Activated naive CD8-positive, alpha-beta T cell treated with anti-CD3 and anti-CD28 coated beads for 36 hours (primary cell): ENCODE measurements at regions not wholly inside any gene's neighbourhood (a gene's known extent, or its start where the extent isn't known, plus 50 kb on each side); places are given as distances from the start of the nearest gene placed in this dataset.
"Not testable (repeated sequence)": the region's sequence is repeated elsewhere in the genome, so short reads cannot be mapped to it uniquely, and the experiment has no call there.

Experiments
- DNase-seq: peaks from one replicate; pipeline ENCODE4 v3.0.0; 2021
- H3K27ac Mint-ChIP-seq: one replicate; pipeline ENCODE4 v1.8.0; 2022; ENCODE audit warnings: mild to moderate bottlenecking, moderate library complexity, mixed read lengths
- H3K27me3 Mint-ChIP-seq: one replicate; pipeline ENCODE4 v1.8.0; 2022; ENCODE audit warnings: mild to moderate bottlenecking, mixed read lengths
- H3K36me3 Mint-ChIP-seq: one replicate; pipeline ENCODE4 v1.8.0; 2021; ENCODE audit warnings: mild to moderate bottlenecking, mixed read lengths
- H3K4me1 Mint-ChIP-seq: one replicate; pipeline ENCODE4 v1.8.0; 2021; ENCODE audit warnings: mixed read lengths
- H3K4me3 Mint-ChIP-seq: one replicate; pipeline ENCODE4 v1.8.0; 2022; ENCODE audit warnings: mild to moderate bottlenecking, moderate library complexity, mixed read lengths
- H3K9me3 Mint-ChIP-seq: one replicate; pipeline ENCODE4 v1.8.0; 2022; ENCODE audit warnings: mixed read lengths

- H3K36me3 Mint-ChIP-seq, H3K4me3 Mint-ChIP-seq, H3K4me1 Mint-ChIP-seq, DNase-seq, H3K27ac Mint-ChIP-seq: not testable (repeated sequence)
- Mint-ChIP-seq H3K9me3 (peaks cover 31% of the 10 kb centered on the region), H3K27me3 (peaks cover 27% of the 10 kb centered on the region)
Observed at GRCh38 chr7:97234494-97234893, 117.0 kb downstream of the SDHAF3 start.

GRCh38 chr7:97246317-97246716 lies 128.8 kb downstream of the SDHAF3 start:
- DNase-seq: no peak
- no peaks in the 10 kb centered on the region for H3K36me3 Mint-ChIP-seq
- H3K9me3 Mint-ChIP-seq: peaks cover 13% of the 10 kb centered on the region
- no peak overlapping the region for H3K27ac Mint-ChIP-seq
- H3K27me3 Mint-ChIP-seq: no peaks in the 10 kb centered on the region
- no peak overlapping the region for H3K4me3 Mint-ChIP-seq
- H3K4me1 Mint-ChIP-seq: no peaks in the 10 kb centered on the region

GRCh38 chr7:97258187-97258586 lies 140.7 kb downstream of the SDHAF3 start:
- DNase-seq, H3K4me1 Mint-ChIP-seq, H3K27me3 Mint-ChIP-seq, H3K27ac Mint-ChIP-seq, H3K4me3 Mint-ChIP-seq, H3K36me3 Mint-ChIP-seq: not testable (repeated sequence)
- H3K9me3 Mint-ChIP-seq: peaks cover 12% of the 10 kb centered on the region

GRCh38 chr7:97269741-97270140 lies 152.2 kb downstream of the SDHAF3 start:
- DNase-seq: no peak
- Mint-ChIP-seq H3K36me3 (no peaks in the 10 kb centered on the region), H3K27me3 (no peaks in the 10 kb centered on the region), H3K9me3 (no peaks in the 10 kb centered on the region), H3K4me3 (no peak overlapping the region), H3K27ac (no peak overlapping the region), H3K4me1 (no peaks in the 10 kb centered on the region)

- Mint-ChIP-seq H3K36me3 (no peaks in the 10 kb centered on the region), H3K4me1 (no peaks in the 10 kb centered on the region), H3K4me3 (no peak overlapping the region), H3K9me3 (no peaks in the 10 kb centered on the region), H3K27me3 (no peaks in the 10 kb centered on the region), H3K27ac (no peak overlapping the region)
- DNase-seq: no peak
Observed at GRCh38 chr7:97270280-97270679, 152.8 kb downstream of the SDHAF3 start.

- Mint-ChIP-seq H3K27me3 (no peaks in the 10 kb centered on the region), H3K4me1 (no peaks in the 10 kb centered on the region), H3K27ac (no peak overlapping the region), H3K4me3 (no peak overlapping the region), H3K9me3 (no peaks in the 10 kb centered on the region), H3K36me3 (no peaks in the 10 kb centered on the region)
- no peak for DNase-seq
Observed at GRCh38 chr7:97271619-97272018, 154.1 kb downstream of the SDHAF3 start.

- no peak for DNase-seq
- no peaks in the 10 kb centered on the region for H3K4me1 Mint-ChIP-seq
- H3K27me3 Mint-ChIP-seq: peaks cover 4% of the 10 kb centered on the region
- no peaks in the 10 kb centered on the region for H3K9me3 Mint-ChIP-seq
- no peak overlapping the region for H3K27ac Mint-ChIP-seq
- H3K4me3 Mint-ChIP-seq: no peak overlapping the region
- H3K36me3 Mint-ChIP-seq: no peaks in the 10 kb centered on the region
Observed at GRCh38 chr7:97272237-97272975, 154.9 kb downstream of the SDHAF3 start.

- no peak overlapping the region for H3K4me3 Mint-ChIP-seq
- H3K27ac Mint-ChIP-seq: no peak overlapping the region
- no peaks in the 10 kb centered on the region for H3K9me3 Mint-ChIP-seq
- no peaks in the 10 kb centered on the region for H3K4me1 Mint-ChIP-seq
- peaks cover 4% of the 10 kb centered on the region for H3K27me3 Mint-ChIP-seq
- no peaks in the 10 kb centered on the region for H3K36me3 Mint-ChIP-seq
- DNase-seq: no peak
Observed at GRCh38 chr7:97275475-97275874, 158.0 kb downstream of the SDHAF3 start.

GRCh38 chr7:97280950-97281349 lies 163.5 kb downstream of the SDHAF3 start:
- Mint-ChIP-seq H3K9me3 (no peaks in the 10 kb centered on the region), H3K36me3 (no peaks in the 10 kb centered on the region), H3K27me3 (peaks cover 4% of the 10 kb centered on the region), H3K4me3 (no peak overlapping the region), H3K4me1 (no peaks in the 10 kb centered on the region), H3K27ac (no peak overlapping the region)
- DNase-seq: no peak

- Mint-ChIP-seq H3K27ac (no peak overlapping the region), H3K9me3 (no peaks in the 10 kb centered on the region), H3K4me3 (no peak overlapping the region), H3K36me3 (no peaks in the 10 kb centered on the region), H3K27me3 (no peaks in the 10 kb centered on the region), H3K4me1 (no peaks in the 10 kb centered on the region)
- DNase-seq: no peak
Observed at GRCh38 chr7:97285348-97285747, 167.8 kb downstream of the SDHAF3 start.

- Mint-ChIP-seq H3K27me3 (no peaks in the 10 kb centered on the region), H3K27ac (no peak overlapping the region), H3K9me3 (no peaks in the 10 kb centered on the region), H3K4me1 (no peaks in the 10 kb centered on the region), H3K4me3 (no peak overlapping the region), H3K36me3 (no peaks in the 10 kb centered on the region)
- no peak for DNase-seq
Observed at GRCh38 chr7:97293031-97293430, 175.5 kb downstream of the SDHAF3 start.

- no peaks in the 10 kb centered on the region for H3K36me3 Mint-ChIP-seq
- H3K4me3 Mint-ChIP-seq: no peak overlapping the region
- H3K27ac Mint-ChIP-seq: no peak overlapping the region
- H3K27me3 Mint-ChIP-seq: no peaks in the 10 kb centered on the region
- no peaks in the 10 kb centered on the region for H3K9me3 Mint-ChIP-seq
- DNase-seq: no peak
- H3K4me1 Mint-ChIP-seq: no peaks in the 10 kb centered on the region
Observed at GRCh38 chr7:97298561-97298960, 181.1 kb downstream of the SDHAF3 start.

GRCh38 chr7:97305589-97305988 lies 188.1 kb downstream of the SDHAF3 start:
- H3K4me1 Mint-ChIP-seq: no peaks in the 10 kb centered on the region
- H3K9me3 Mint-ChIP-seq: peaks cover 4% of the 10 kb centered on the region
- H3K27me3 Mint-ChIP-seq: peaks cover 3% of the 10 kb centered on the region
- no peak for DNase-seq
- H3K4me3 Mint-ChIP-seq: no peak overlapping the region
- H3K27ac Mint-ChIP-seq: no peak overlapping the region
- no peaks in the 10 kb centered on the region for H3K36me3 Mint-ChIP-seq

- H3K4me3 Mint-ChIP-seq: no peak overlapping the region
- DNase-seq: no peak
- H3K9me3 Mint-ChIP-seq: peaks cover 6% of the 10 kb centered on the region
- H3K36me3 Mint-ChIP-seq: no peaks in the 10 kb centered on the region
- H3K27me3 Mint-ChIP-seq: peaks cover 3% of the 10 kb centered on the region
- H3K4me1 Mint-ChIP-seq: no peaks in the 10 kb centered on the region
- no peak overlapping the region for H3K27ac Mint-ChIP-seq
Observed at GRCh38 chr7:97307521-97308108, 190.1 kb downstream of the SDHAF3 start.

- H3K9me3 Mint-ChIP-seq: peaks cover 2% of the 10 kb centered on the region
- no peak overlapping the region for H3K27ac Mint-ChIP-seq
- DNase-seq: no peak
- H3K36me3 Mint-ChIP-seq: no peaks in the 10 kb centered on the region
- H3K4me1 Mint-ChIP-seq: no peaks in the 10 kb centered on the region
- no peak overlapping the region for H3K4me3 Mint-ChIP-seq
- H3K27me3 Mint-ChIP-seq: no peaks in the 10 kb centered on the region
Observed at GRCh38 chr7:97313900-97314299, 196.4 kb downstream of the SDHAF3 start.

- Mint-ChIP-seq H3K36me3 (no peaks in the 10 kb centered on the region), H3K27me3 (no peaks in the 10 kb centered on the region), H3K9me3 (no peaks in the 10 kb centered on the region), H3K27ac (no peak overlapping the region), H3K4me3 (no peak overlapping the region), H3K4me1 (no peaks in the 10 kb centered on the region)
- no peak for DNase-seq
Observed at GRCh38 chr7:97317575-97317974, 200.1 kb downstream of the SDHAF3 start.
